Activated B cell treated with CpG ODN at 0.5 μM for 24 hours (primary cell): ENCODE measurements at regions not wholly inside any gene's neighbourhood (a gene's known extent, or its start where the extent isn't known, plus 50 kb on each side); places are given as distances from the start of the nearest gene placed in this dataset.

ENCODE experiments used
- ATAC-seq: fragments of 200-7000 bp; cut with Tn5 transposase; one replicate; pipeline ENCODE4 v1.10.0; 2021; ENCODE audit warnings: low read depth, mild to moderate bottlenecking, moderate library complexity
- CTCF ChIA-PET: fragments of 350-600 bp; sonication (Branson Sonifier 250); formaldehyde crosslinking; loops from one replicate; lab custom pipeline; 2021; ENCODE audit warnings: antibody characterized with exemption; lab: Charles Lee
- POLR2A ChIA-PET: fragments of 350-600 bp; sonication (Branson Sonifier 250); formaldehyde crosslinking; loops from one replicate; lab custom pipeline; 2021; ENCODE audit warnings: antibody characterized with exemption; lab: Charles Lee
- DNase-seq: peaks from one replicate; pipeline ENCODE4 v3.0.0; 2022
- H3K27ac Mint-ChIP-seq: one replicate; pipeline ENCODE4 v1.8.0; 2020; ENCODE audit warnings: mixed read lengths
- H3K27me3 Mint-ChIP-seq: one replicate; pipeline ENCODE4 v1.8.0; 2021; ENCODE audit warnings: mixed read lengths
- H3K36me3 Mint-ChIP-seq: one replicate; pipeline ENCODE4 v1.8.0; 2021; ENCODE audit warnings: low read depth, mixed read lengths
- H3K4me1 Mint-ChIP-seq: one replicate; pipeline ENCODE4 v1.8.0; 2021; ENCODE audit warnings: mixed read lengths
- H3K4me3 Mint-ChIP-seq: one replicate; pipeline ENCODE4 v1.8.0; 2020; ENCODE audit warnings: mild to moderate bottlenecking, mixed read lengths
- H3K9me3 Mint-ChIP-seq: one replicate; pipeline ENCODE4 v1.8.0; 2020; ENCODE audit warnings: mixed read lengths
- CTCF ChIP-seq: fragments of 200-600 bp; IDR thresholded peaks from one replicate; pipeline ENCODE4 v1.8.0; 2022; ENCODE audit warnings: antibody characterized with exemption, mild to moderate bottlenecking
- intact Hi-C: fragments of 100-400 bp; cut with micrococcal nuclease; formaldehyde crosslinking; loops from one replicate; pipeline ENCODE4 v1.15.1; 2024

GRCh38 chr18:40558706-40559392 is 1396.2 kb upstream of the PIK3C3 start:
- Mint-ChIP-seq H3K9me3 (peaks cover 4% of the 10 kb centered on the region), H3K27me3 (no peaks in the 10 kb centered on the region), H3K4me1 (no peaks in the 10 kb centered on the region), H3K36me3 (no peaks in the 10 kb centered on the region), H3K27ac (no peak overlapping the region), H3K4me3 (no peak overlapping the region)
- no peak for ATAC-seq
- intact Hi-C loops: no loop called here
- CTCF ChIA-PET: no interaction called here
- no peak for DNase-seq
- POLR2A ChIA-PET: no interaction called here
- TF ChIP-seq CTCF: no peak

- no peak overlapping the region for H3K27ac Mint-ChIP-seq
Observed at GRCh38 chr18:40555914-40556313, 1399.1 kb upstream of the PIK3C3 start.

GRCh38 chr18:40553029-40553428 is 1402.0 kb upstream of the PIK3C3 start:
- Mint-ChIP-seq H3K27ac (no peak overlapping the region), H3K27me3 (no peaks in the 10 kb centered on the region), H3K4me1 (no peaks in the 10 kb centered on the region), H3K9me3 (peaks cover 2% of the 10 kb centered on the region), H3K36me3 (no peaks in the 10 kb centered on the region), H3K4me3 (no peak overlapping the region)
- POLR2A ChIA-PET: no interaction called here
- ATAC-seq: no peak
- intact Hi-C loops: no loop called here
- CTCF ChIA-PET: no interaction called here
- no peak for TF ChIP-seq CTCF
- DNase-seq: no peak

More at GRCh38 chr18:40555914-40556313, 1399.1 kb upstream of the PIK3C3 start:
- no peaks in the 10 kb centered on the region for H3K27me3 Mint-ChIP-seq
- no peak for DNase-seq
- H3K4me3 Mint-ChIP-seq: no peak overlapping the region
- no peak for TF ChIP-seq CTCF
- intact Hi-C loops: no loop called here
- no peaks in the 10 kb centered on the region for H3K36me3 Mint-ChIP-seq
- no peak for ATAC-seq
- CTCF ChIA-PET: no interaction called here
- no peaks in the 10 kb centered on the region for H3K4me1 Mint-ChIP-seq
- POLR2A ChIA-PET: no interaction called here
- peaks cover 4% of the 10 kb centered on the region for H3K9me3 Mint-ChIP-seq

- no peaks in the 10 kb centered on the region for H3K27me3 Mint-ChIP-seq
- H3K27ac Mint-ChIP-seq: no peak overlapping the region
Observed at GRCh38 chr18:40546875-40547274, 1408.2 kb upstream of the PIK3C3 start.

GRCh38 chr18:40534723-40535122 is 1420.3 kb upstream of the PIK3C3 start:
- peaks cover 2% of the 10 kb centered on the region for H3K9me3 Mint-ChIP-seq
- DNase-seq (no peak), ATAC-seq (no peak)
- CTCF ChIA-PET: no interaction called here
- no peak overlapping the region for H3K4me3 Mint-ChIP-seq
- POLR2A ChIA-PET: no interaction called here
- intact Hi-C loops: no loop called here
- TF ChIP-seq CTCF: no peak
- H3K27ac Mint-ChIP-seq: no peak overlapping the region
- no peaks in the 10 kb centered on the region for H3K36me3 Mint-ChIP-seq
- no peaks in the 10 kb centered on the region for H3K27me3 Mint-ChIP-seq
- no peaks in the 10 kb centered on the region for H3K4me1 Mint-ChIP-seq

More at GRCh38 chr18:40546875-40547274, 1408.2 kb upstream of the PIK3C3 start:
- Mint-ChIP-seq H3K4me3 (no peak overlapping the region), H3K4me1 (no peaks in the 10 kb centered on the region), H3K36me3 (no peaks in the 10 kb centered on the region), H3K9me3 (peaks cover 1% of the 10 kb centered on the region)
- TF ChIP-seq CTCF: no peak
- no peak for ATAC-seq
- DNase-seq: no peak
- intact Hi-C loops: no loop called here
- POLR2A ChIA-PET: no interaction called here
- CTCF ChIA-PET: no interaction called here
